BJ (cell line): ENCODE measurements at regions not wholly inside any gene's neighbourhood (a gene's known extent, or its start where the extent isn't known, plus 50 kb on each side); places are given as distances from the start of the nearest gene placed in this dataset.

Experiments
- CTCF ChIA-PET: fragments of 350-600 bp; formaldehyde crosslinking; extraction: SDS; loops from one replicate; lab custom pipeline; 2021; ENCODE audit warnings: antibody characterized with exemption, inconsistent platforms; lab: Yijun Ruan, JAX
- POLR2A ChIA-PET: fragments of 300-600 bp; sonication (Branson Sonifier 250); formaldehyde crosslinking; extraction: SDS; loops from one replicate; lab custom pipeline; 2021; ENCODE audit warnings: antibody characterized with exemption; lab: Charles Lee
- DNase-seq: peaks from one replicate; pipeline ENCODE4 v3.0.0-alpha.2; 2011; ENCODE audit warnings: low read depth
- H3K27me3 ChIP-seq: 2 replicates; pipeline ENCODE4 v1.6.0; 2011; ENCODE audit warnings: low read length; ENCODE audit not compliant: control insufficient read depth, insufficient read depth
- H3K36me3 ChIP-seq: 2 replicates; pipeline ENCODE4 v1.5.1; 2011; ENCODE audit warnings: low read length; ENCODE audit not compliant: control insufficient read depth, insufficient read depth
- H3K4me3 ChIP-seq: 2 replicates; pipeline ENCODE4 v1.5.1; 2011; ENCODE audit warnings: low read depth, mild to moderate bottlenecking, control low read depth, low read length
- TF ChIP-seq, protein P1 (sequence below): IDR thresholded peaks from 2 replicates; pipeline ENCODE4 v1.5.1; 2011; ENCODE audit warnings: low read depth, mild to moderate bottlenecking, control low read depth, inconsistent platforms, low read length, moderate library complexity; ENCODE audit not compliant: insufficient read depth

DNA sequence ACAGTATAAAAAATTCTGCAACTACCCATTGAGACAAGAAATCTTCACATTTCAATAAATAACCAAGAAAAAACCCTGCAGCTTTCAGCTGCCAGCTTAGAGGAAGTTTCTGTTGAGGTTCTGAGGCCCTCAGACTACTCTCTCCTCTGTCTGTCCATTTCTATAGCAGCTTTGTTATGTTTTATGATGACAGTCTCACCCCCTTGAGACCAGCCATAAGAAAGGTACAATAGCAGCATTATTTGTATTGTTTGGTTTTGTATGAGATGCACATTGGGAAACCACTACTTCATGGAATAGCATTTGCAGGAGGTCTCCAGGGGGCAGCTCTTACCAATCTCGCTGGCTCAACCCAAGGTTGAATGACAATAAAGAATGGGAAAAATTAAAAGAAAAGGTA is 334.6 kb upstream of the VRK2 start:
- TF ChIP-seq, protein P1, sequence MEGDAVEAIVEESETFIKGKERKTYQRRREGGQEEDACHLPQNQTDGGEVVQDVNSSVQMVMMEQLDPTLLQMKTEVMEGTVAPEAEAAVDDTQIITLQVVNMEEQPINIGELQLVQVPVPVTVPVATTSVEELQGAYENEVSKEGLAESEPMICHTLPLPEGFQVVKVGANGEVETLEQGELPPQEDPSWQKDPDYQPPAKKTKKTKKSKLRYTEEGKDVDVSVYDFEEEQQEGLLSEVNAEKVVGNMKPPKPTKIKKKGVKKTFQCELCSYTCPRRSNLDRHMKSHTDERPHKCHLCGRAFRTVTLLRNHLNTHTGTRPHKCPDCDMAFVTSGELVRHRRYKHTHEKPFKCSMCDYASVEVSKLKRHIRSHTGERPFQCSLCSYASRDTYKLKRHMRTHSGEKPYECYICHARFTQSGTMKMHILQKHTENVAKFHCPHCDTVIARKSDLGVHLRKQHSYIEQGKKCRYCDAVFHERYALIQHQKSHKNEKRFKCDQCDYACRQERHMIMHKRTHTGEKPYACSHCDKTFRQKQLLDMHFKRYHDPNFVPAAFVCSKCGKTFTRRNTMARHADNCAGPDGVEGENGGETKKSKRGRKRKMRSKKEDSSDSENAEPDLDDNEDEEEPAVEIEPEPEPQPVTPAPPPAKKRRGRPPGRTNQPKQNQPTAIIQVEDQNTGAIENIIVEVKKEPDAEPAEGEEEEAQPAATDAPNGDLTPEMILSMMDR = no peak
- no peak overlapping the region for H3K4me3 ChIP-seq
- H3K36me3 ChIP-seq = no peaks in the 10 kb centered on the region
- POLR2A ChIA-PET = no interaction called here
- no peak for DNase-seq
- CTCF ChIA-PET = interaction anchor here (1.7 kb wide), 1 partner anchor 9 kb away, joined by 5 read pairs; no protein-coding TSS in a partner anchor
- no peaks in the 10 kb centered on the region for H3K27me3 ChIP-seq

DNA sequence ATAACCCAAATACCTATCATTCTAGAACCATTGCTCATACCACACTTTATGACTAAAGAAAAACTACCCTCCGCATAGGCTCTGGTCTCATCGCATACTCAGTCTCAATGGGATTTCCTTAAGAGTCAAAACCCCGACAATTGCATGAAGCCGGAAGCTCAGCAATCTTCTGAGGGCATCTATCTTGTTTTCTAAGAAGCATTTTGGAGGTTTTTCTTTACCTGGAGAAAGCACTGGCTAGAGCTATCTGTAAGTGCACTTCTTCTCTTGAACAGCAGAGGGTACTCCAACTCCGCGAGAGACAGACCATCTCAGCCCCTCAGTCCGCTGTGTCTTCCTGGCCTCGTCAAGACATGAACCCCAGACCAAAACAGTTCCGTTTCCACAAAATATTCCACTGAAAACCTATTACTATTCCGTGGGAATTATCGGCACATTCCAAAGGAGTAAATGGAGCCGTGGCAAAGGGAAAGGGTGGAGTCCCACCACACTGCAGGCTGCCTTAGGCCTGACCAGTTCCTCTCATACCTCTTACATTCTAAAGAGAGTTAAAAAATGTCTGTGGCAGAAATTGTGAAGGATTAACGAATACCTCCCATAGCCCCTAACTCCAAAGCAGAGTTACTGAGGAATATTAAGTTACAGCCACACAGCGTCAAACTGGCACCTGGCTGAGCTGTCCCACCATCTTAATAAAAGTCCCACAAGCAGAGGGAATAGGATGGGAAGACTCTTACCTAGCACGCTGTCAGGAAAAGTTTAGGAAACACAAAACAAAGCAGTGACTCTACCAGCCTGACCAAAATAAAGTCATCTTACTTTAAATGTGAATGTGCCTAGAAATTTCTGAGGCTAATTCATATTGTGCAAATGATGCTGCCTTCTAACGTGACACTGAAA is 325.6 kb upstream of the VRK2 start:
- H3K27me3 ChIP-seq = no peaks in the 10 kb centered on the region
- DNase-seq = peak; percentile 27
- no peaks in the 10 kb centered on the region for H3K36me3 ChIP-seq
- POLR2A ChIA-PET = no interaction called here
- TF ChIP-seq, protein P1 = peak; percentile 82
- CTCF ChIA-PET = interaction anchor here (0.6 to 2.0 kb wide), 9 partner anchors 9 to 1042 kb away, joined by 3 to 8 read pairs (median 5); no protein-coding TSS in a partner anchor
- no peak overlapping the region for H3K4me3 ChIP-seq

DNA sequence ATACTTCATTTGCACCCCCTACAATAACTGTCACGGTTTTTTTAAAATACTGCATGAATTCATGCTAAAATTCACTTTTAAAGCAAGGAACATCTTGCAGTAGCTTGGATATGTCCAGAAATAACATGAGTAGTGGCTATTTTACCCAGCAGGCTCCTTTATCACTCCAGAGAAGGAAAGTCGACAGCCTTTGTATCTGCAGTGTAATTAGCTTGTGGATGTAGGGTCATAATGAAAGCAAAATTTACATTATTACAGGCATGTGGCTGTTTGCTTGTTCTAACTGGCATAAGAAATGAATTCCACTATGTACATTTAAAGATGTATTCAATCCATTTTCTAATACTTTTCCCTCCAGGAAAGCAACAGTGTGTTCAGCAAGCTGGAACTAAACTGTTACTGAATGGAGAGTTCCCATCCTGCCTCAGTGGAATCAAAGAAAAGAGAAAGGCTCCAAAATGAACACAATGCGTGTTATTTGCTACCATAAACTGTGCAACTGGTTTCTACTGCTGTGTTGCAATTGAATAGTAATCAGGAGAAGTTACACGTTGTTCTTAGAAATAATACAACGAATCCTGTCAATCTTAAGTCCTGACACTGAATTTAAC is 321.2 kb upstream of the VRK2 start:
- ChIA-PET POLR2A (no interaction called here), CTCF (no interaction called here)
- H3K36me3 ChIP-seq = no peaks in the 10 kb centered on the region
- DNase-seq = no peak
- TF ChIP-seq, protein P1 = no peak
- no peaks in the 10 kb centered on the region for H3K27me3 ChIP-seq
- no peak overlapping the region for H3K4me3 ChIP-seq

DNA sequence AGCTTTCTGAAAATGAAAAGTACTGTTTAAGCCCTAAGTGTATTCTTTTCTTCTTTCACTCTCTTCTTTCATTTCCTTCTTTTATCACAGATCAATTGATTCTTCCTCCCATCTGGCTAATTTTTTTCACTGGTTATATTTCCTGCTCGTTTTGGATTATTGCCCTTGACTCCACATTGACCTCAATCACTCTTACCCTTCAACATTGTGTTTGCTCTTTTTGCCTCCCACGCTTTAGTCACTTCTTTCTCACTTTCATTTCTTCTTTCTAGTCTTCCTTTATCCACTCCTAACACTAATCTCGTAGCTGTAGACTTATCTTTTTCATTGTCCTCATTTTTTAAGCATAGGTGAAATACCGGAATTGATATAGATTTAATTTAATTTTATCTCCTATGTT is 320.3 kb upstream of the VRK2 start:
- Histone ChIP-seq H3K27me3 (no peaks in the 10 kb centered on the region), H3K4me3 (no peak overlapping the region), H3K36me3 (no peaks in the 10 kb centered on the region)
- POLR2A ChIA-PET = no interaction called here
- CTCF ChIA-PET = no interaction called here
- TF ChIP-seq, protein P1 = no peak
- no peak for DNase-seq

DNA sequence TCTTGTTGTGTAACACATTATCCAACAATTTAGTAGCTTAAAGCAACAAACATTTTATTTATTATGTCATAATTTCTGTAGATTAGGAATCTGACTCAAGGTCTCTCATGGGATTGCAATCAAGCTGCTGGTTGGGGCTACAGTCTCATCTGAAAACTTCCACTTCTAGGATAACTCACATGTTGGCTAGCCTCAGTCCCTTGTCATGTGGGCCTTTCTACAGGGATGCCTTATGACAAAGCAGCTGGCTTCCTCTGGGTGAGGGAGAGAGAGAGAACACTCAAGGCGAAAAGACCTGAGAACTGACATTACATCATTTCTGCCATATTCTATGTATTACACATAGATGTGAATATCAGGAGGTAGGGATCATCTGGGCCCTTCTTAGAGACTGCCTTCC is 317.9 kb upstream of the VRK2 start:
- TF ChIP-seq, protein P1 = no peak
- no peaks in the 10 kb centered on the region for H3K36me3 ChIP-seq
- CTCF ChIA-PET = no interaction called here
- POLR2A ChIA-PET = no interaction called here
- no peaks in the 10 kb centered on the region for H3K27me3 ChIP-seq
- no peak overlapping the region for H3K4me3 ChIP-seq
- no peak for DNase-seq
